HFF-Myc (cell line): ENCODE measurements at regions not wholly inside any gene's neighbourhood (a gene's known extent, or its start where the extent isn't known, plus 50 kb on each side); places are given as distances from the start of the nearest gene placed in this dataset.

ENCODE experiments used
- DNase-seq: peaks from one replicate; pipeline ENCODE4 v3.0.0-alpha.2; 2011; ENCODE audit warnings: low read depth; ENCODE audit errors: extremely low read depth
- H3K4me3 ChIP-seq: replicated peaks from 2 replicates; pipeline ENCODE4 v1.5.1; 2011; ENCODE audit warnings: low read depth, mild to moderate bottlenecking, control low read depth, low read length
- TF ChIP-seq, protein P1 (sequence below): IDR thresholded peaks from 2 replicates; pipeline ENCODE4 v1.5.1; 2012; ENCODE audit warnings: mild to moderate bottlenecking, low read depth, low read length, control low read depth; ENCODE audit errors: missing control alignments

DNA sequence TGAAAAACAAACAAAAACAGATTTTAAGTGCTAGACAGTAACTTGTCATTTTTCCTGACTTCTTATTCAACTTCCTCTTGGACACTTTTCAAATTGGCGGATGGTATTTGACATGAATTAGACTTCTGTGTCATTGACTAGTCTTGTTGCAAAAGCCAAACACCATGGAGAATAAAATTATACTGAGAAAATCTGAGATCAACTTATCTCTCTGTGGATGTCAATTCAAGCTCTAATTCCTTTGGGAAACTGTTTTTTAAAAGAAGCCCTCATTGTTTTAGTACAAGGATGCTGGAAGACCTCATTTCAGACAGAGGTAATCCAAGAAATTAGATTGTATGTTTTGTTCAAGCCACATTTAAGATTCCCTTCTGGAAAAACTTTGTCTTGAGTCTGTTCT, 831.0 kb downstream of the SEMA5A start:
- no peak for DNase-seq
- TF ChIP-seq, protein P1, sequence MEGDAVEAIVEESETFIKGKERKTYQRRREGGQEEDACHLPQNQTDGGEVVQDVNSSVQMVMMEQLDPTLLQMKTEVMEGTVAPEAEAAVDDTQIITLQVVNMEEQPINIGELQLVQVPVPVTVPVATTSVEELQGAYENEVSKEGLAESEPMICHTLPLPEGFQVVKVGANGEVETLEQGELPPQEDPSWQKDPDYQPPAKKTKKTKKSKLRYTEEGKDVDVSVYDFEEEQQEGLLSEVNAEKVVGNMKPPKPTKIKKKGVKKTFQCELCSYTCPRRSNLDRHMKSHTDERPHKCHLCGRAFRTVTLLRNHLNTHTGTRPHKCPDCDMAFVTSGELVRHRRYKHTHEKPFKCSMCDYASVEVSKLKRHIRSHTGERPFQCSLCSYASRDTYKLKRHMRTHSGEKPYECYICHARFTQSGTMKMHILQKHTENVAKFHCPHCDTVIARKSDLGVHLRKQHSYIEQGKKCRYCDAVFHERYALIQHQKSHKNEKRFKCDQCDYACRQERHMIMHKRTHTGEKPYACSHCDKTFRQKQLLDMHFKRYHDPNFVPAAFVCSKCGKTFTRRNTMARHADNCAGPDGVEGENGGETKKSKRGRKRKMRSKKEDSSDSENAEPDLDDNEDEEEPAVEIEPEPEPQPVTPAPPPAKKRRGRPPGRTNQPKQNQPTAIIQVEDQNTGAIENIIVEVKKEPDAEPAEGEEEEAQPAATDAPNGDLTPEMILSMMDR = no peak
- no peak overlapping the region for H3K4me3 ChIP-seq

- DNase-seq = no peak
- TF ChIP-seq, protein P1 = no peak
- no peak overlapping the region for H3K4me3 ChIP-seq
Observed at GRCh38 chr5:8719796-8720195, 826.1 kb downstream of the SEMA5A start.

- no peak for DNase-seq
- H3K4me3 ChIP-seq = no peak overlapping the region
- TF ChIP-seq, protein P1 = no peak
Observed at GRCh38 chr5:8720506-8720905, 825.4 kb downstream of the SEMA5A start.

- no peak for DNase-seq
- no peak overlapping the region for H3K4me3 ChIP-seq
- TF ChIP-seq, protein P1 = no peak
Observed at GRCh38 chr5:8721536-8721935, 824.3 kb downstream of the SEMA5A start.

- TF ChIP-seq, protein P1 = no peak
- no peak for DNase-seq
- no peak overlapping the region for H3K4me3 ChIP-seq
Observed at GRCh38 chr5:8726383-8727036, 819.4 kb downstream of the SEMA5A start.

GRCh38 chr5:8727396-8727795, 818.5 kb downstream of the SEMA5A start:
- no peak for DNase-seq
- TF ChIP-seq, protein P1 = no peak
- H3K4me3 ChIP-seq = no peak overlapping the region

GRCh38 chr5:8729437-8729836, 816.4 kb downstream of the SEMA5A start:
- DNase-seq = no peak
- TF ChIP-seq, protein P1 = no peak
- H3K4me3 ChIP-seq = no peak overlapping the region
